HG02588 (cell line): ENCODE measurements at regions not wholly inside any gene's neighbourhood (a gene's known extent, or its start where the extent isn't known, plus 50 kb on each side); places are given as distances from the start of the nearest gene placed in this dataset.

Experiments
- ATAC-seq: cut with Tn5 transposase; IDR thresholded peaks from one replicate; pipeline ENCODE4 v1.9.1; 2021; ENCODE audit warnings: mild to moderate bottlenecking, moderate library complexity; ENCODE audit not compliant: unreplicated experiment

DNA sequence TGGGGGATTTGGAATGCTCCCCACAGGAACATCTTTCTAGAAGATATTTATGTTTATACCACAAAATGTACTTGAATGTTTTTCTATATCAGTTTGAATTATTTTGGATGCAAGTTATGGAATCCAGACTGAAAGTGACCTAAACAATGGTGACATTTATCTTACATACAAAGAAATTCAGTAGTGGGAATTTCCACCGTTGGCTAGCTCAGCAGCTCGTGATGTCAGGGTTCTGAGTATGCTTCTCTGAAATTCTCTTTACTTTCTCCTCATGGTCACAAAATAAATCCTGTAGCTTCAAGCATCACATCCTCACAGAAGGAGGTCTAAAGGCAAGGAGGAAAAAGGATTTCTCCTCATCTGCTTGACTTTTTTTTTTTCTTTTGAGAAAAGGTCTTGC lies 105.3 kb downstream of the AKAIN1 start:
- ATAC-seq: no peak

DNA sequence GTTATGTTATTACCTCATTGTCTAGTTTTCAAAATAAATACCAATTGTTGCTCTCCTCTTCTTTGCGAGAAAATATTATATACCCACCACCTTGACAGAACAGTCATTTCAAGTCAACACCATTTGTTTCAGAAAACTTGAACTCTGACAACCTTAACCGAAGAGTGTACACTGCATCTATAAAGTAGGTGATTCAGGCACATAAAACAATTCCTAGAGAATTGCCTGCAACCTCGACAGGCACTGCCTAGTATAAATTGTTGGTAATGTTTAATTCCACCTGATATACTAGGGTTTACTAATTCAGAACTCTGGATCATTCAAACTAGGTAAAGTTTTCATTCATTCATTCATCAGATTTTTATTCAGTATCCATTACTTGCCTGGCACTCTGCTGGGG lies 121.8 kb downstream of the AKAIN1 start:
- no peak for ATAC-seq

DNA sequence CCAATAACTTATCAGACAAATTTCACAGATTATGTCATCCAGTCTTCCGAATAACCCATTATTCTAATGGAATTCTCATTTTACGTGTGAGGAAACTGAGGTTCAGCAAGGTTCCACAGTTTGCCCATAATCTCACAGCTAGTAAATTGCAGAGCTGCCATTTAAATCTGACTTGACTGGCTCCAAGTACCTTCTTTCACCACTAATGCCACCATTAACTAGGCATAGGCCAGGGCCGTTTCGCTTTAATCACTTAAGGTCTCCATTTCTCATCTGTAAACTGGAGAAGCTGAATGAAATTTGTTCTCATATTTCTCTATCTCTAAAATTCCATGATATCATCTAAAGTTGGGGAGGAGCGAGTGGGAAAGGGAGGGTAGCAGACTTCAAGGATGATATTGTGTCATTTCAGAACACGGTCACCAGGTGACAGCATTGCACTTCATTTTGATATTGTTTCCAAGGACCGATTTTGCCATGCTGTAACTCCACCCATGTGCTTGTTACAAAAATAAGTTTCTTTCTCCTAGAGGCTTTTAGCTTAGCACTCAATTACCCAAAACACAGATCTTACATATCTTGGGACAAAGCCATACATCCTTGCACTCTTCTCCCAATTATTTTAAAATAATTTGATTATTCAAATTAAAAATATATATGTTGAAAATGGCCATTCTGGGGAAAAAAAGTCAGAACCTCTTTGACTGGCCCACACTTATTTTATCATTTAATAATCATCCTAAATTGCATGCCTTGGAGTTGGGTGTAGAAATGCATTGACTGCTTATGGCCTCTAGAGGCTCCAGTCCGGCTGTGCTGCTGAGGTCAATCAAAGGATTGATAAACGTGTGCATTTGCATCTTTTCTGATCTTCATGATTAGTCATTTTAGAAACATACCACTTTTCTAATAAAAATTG lies 123.8 kb downstream of the AKAIN1 start:
- no peak for ATAC-seq

DNA sequence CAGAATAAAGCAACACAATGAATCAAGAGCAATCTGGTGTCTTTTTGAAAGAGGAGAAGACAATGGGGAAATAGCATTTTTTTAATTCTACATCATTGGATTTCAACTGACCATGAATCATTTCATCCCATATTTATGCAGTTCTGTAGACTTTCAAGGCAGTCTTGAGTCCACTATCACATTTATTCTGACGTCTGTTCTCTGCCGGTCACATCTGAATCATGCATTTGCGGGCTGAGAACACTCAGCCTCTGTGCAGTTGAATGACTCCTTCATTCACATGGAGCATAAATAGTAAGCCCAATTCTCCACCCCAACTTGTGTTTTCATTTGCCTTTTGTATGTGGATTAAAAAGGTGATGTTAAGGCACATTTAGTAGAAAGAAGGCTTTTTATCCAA lies 128.2 kb downstream of the AKAIN1 start:
- ATAC-seq: no peak

DNA sequence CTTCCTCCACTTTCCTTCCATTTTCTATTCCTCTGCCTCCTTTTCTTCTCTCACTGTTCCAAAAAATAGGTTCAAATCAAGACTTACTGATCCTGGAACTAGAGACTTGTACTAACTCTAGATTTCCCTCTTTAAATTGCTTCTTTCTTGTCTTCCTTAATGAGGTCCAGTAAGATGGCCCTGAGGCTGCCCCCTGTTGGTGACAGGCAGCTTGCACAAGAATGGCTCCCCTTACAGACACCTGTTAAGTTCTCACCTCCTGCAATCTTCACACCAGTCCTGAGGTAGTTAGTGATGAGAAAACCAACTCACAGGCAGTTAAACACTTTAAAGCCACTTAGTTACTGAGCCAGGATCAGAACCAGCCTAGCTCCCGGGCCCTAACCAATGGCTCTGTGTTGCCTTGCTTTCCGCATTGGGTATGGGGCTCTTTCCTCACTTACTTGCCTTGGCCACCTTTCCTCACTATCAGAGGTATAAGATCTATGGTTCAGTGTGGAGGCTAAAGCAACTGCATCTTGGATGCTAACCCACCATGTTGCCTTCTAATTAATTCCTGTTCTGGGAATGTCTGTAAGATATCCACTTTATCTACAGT lies 130.6 kb downstream of the AKAIN1 start:
- ATAC-seq: no peak

DNA sequence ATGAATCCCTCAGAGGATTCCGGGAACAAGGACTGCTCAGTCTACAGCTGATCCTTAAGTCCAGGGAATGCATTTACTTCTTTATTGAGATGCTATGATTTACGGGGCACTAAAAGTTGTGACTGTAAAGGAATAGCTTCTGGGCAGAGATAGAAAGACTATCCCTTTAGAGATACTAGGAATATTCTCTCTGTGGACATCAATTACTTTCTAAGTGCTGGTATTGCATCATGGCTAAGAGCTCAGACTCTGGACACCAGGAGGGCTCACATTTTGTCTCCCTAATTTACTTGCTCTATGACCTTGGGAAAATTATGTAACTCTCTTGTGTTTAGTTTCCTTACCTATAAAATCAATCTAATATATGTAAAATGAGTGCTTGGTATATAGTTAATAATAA lies 131.4 kb downstream of the AKAIN1 start:
- no peak for ATAC-seq

DNA sequence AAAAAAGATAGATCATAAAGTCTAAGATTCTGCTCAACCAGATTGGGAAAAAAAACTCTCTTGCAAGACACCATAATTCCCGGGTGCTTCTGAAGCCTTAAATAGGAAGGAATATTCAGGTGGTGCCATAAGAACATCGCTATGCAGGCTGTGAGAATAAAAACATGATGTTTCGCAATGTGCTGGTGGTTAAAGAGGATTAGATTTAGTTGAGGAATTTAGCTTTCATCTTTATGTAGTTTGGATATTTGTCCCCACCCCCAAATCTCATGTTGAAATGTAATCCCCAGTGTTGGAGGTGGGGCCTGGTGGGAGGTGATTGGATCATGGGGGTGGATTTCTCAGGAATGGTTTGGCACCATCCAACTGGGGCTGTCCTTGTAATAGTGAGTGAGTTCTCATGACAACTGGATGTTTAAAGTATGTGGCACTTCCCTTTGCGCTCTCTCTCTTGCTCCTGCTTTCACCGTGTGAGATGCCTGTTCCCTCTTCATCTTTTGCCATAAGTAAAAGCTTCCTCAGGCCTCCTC lies 132.2 kb downstream of the AKAIN1 start:
- no peak for ATAC-seq

DNA sequence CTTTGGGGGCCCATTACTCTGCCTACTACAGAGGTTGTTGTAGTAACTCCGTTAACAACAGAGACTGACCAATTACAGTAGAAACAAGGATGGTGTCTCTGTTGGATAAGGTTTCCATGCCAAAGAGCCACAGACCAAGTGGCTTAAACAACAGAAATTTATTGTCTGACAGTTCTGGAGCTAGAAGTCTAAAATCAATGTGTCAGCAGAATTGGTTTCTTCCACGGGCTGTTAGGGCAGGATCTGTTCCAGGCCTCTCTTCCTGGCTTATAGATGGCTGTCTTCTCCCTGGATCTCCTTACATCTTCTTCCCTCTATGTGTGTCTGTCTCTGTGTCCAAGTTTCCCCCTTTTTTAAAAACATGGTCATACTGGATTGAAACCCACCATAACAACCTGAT lies 135.3 kb downstream of the AKAIN1 start:
- no peak for ATAC-seq

DNA sequence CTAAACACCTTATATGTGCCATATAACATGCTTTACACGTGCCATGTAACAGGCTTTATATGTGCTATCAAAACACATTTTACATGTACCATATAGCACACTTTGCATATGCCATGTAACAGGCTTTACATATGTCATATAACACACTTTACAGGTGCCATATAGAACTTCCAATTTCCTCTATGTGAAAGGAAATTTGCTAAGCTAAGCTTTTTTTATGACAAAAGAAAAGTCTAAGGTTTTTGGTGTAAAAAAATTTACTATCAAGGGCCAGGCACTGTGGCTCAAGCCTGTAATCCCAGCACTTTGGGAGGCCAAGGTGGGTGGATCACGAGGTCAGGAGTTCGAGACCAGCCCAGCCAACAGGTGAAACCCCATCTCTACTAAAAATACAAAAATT lies 136.5 kb downstream of the AKAIN1 start:
- ATAC-seq: no peak

DNA sequence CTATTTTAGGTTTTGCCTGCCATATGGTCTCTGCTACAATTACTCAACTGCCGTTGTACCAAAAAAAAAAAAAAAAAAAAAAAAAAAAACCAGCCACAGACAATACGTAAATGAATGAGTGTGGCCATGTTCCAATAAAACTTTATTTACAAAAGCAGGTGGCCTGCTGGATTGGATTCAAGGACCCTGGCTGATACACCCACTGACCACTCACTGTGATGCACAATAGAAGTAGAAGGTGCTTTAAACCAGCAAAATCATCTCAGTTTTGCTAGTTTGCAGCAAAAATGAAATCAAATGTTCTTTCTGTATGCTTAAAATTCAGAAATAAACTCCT lies 137.4 kb downstream of the AKAIN1 start:
- no peak for ATAC-seq

DNA sequence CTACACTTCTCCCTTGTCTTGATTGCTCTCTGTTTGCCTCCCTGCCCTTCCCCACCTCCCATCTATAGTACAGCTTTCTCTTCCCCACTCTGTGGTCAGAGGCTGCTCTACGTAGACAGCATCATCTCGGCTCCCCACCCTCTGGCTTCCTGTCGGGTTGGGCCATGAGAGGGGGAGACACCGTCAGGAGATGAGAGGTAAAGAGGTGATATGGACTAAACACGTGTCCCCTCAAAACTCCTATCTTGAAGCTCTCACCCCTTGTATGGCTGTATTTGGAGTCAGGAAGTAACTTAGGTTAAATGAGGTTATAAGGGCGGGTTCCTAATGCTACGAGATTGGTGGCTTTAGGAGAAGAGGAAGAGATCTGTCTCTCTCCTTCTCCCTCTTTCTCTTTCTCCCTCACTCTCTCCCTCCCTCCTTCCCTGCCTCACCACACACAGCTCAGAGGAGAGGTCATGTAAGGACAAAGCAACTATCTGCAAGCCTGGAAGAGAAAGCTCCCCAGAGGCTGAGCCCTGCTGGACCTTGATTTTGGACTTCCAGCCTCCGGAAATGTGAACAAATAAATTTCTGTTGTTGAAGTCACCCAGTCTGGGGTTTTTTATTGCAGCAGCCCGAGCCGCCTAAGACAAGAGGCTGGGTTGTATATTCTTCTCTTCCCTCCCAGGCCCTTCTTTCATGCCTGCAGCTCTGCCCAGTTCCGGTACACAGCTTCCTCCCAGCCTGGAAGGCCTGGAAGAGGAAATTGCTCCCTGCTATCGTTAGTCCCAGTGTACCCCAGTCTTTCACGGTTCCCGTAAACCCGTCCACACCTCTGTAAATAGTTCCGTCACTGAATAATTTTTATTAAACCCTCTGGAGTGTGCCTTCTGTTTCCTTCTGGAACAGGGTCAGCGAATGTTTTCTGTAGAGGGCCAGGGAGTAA lies 138.0 kb downstream of the AKAIN1 start:
- ATAC-seq: no peak

DNA sequence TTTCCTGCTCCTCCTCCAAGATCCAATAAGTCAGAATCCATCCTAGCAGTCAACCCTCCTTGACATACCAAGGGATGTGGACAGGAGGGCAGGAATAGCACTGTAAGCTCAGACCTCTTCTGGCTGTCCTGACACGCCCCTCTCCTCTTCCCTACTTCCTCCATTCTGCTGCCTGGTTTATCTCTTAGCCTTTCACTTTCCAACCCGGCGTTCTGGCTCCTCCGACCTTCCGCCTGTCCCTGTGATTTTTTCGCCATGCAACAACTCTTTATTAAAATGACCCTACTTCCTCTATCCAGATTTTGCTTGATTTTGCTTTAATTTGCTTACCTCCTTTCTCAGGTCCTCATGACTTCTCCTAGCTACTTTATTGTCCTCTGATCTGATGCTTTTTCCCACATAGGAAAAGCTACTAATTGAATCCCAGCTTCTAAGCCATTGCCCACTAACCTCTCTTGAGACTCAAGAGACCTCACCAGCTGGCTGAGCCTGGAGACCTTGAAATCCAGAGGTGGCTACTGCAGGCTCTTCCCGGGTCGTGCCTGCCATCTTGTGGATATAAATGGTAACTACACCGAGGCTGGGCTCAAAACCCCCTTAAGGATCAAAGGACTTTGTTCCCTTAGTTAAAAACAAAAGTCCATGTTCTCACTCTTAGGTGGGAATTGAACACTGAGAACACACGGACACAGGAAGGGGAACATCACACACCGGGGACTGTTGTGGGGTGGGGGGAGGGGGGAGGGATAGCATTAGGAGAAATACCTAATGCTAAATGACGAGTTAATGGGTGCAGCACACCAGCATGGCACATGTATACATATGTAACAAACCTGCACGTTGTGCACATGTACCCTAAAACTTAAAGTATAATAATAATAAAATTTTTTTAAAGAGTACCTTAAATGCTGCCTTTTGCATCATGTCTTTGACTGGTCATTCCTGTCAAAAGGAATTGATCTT lies 139.4 kb downstream of the AKAIN1 start:
- ATAC-seq: peak; percentile 83

DNA sequence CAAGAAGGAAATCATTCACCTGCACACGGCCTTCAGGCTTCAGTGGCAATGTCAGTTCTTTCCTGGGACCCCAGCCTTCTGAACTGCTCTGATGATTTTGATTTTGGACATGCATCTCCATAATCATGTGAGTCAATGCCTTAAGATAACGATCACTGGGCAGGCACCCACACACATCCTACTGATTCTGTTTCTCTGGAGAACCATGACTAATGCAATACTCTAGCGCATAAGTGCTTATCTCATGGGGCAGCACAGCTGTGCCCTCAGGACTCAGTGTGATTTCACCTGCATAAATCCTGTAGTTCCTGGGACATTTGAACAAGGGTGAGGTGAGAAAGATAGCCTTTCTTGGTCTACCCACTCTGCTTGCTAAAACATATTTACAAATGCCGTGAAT lies 144.6 kb downstream of the AKAIN1 start:
- ATAC-seq: no peak

DNA sequence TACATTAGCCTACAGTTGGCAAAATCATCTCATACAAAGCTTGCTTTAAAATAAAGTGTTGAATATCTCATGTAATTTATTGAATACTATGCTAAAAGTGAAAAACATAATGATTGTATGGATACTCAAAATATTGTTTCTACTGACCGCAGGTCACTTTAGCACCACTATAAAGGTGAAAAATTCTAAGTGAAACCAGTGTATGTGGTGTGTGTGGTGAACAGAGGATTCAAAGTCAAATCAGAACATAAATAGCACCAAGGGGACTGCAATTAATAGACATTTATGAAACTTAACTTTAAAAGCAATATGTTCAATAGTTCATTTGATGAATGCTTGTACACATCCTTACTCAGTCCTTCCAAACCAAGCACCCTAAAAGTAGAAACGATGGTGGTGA lies 145.8 kb downstream of the AKAIN1 start:
- no peak for ATAC-seq

DNA sequence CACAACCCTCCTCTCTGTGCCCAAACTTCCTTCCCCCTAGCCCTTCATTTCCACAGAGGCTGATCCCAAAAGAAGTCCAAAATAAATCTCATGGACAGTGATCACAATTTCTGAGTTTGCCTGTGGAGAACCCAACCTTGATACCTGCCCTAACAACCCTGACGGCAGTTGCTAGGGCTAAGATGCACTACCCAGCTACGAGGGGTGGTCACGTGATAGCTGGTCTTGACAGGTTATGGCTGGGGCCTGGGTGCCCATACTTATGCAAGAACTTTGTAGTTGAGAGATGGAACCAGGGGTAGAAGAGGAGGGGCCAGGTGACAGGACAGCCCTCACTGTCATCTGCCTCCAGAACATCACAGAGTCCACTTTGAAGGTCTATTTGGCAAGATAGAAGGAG lies 147.9 kb downstream of the AKAIN1 start:
- ATAC-seq: no peak

DNA sequence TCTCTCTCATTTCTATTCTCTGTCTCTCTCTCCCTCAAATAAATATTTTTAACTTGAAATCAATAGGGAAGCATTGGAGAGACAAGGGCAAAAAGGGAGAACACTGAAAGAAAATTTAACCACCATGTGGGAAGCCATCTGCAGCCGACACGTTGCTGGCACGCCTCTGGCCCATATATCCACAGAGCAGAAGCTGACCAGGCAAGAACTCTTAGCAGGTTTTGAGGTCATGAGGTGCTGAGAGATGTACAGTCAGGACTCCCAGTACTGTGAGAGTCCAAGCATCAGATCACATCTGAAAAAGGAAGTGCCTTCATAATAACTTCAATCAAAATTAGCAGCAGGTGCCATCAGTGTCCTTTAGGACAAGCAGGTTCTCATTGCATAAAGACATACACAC lies 156.6 kb downstream of the AKAIN1 start:
- no peak for ATAC-seq

DNA sequence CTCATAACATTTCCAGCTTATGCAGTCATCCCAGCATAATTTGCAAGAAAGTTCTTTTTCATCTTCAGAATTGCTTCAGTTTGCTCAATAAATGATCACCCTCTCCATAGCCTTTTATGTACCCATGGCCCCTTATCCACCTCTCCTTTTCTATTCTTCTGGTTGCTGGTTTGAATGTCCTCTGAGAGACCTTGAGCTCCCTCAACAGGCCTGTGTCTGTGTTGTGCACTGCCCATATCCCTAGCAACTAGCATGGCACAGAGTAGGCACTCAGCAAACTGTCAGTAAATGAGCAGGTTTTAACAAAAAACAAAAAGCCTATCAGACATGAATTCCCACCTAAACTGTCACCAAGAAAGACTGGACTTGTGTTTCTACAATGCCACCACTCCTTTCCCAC lies 160.5 kb downstream of the AKAIN1 start:
- no peak for ATAC-seq

DNA sequence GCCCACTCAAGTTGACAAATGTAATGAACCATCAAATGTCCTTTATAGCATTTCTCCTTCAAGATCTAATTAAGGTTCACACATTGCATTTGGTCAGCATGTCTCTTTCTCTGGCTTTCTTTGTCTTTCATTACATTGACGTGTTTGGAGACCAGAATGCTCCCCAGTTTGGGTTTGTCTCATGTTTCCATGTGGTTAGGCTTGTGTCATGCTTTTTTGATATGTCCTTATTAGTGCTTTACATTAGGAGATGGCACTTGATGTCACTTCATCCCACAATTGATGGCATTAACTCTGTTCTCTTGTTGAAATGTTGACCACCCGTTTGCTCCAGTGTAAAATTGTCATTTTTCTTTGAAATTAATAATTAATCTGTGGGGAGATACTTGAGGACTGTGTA lies 165.8 kb downstream of the AKAIN1 start:
- ATAC-seq: no peak

DNA sequence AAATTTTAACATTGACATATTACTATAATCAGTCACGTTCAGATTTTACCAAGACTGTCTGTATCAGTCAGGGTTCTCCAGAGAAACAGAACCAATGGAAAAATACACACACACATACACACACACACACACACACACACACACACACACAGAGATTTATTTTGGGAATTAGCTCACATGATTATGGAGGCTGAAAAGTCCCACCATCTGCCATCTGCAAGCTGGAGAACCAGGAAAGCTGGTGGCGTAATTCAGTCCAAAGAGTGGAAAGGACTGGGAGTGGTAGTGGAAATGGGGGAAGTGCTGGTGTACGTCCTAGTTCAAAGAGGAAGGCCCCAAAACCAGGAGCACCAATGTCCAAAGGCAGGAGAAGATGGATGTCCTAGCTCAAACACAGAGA lies 166.4 kb downstream of the AKAIN1 start:
- no peak for ATAC-seq

DNA sequence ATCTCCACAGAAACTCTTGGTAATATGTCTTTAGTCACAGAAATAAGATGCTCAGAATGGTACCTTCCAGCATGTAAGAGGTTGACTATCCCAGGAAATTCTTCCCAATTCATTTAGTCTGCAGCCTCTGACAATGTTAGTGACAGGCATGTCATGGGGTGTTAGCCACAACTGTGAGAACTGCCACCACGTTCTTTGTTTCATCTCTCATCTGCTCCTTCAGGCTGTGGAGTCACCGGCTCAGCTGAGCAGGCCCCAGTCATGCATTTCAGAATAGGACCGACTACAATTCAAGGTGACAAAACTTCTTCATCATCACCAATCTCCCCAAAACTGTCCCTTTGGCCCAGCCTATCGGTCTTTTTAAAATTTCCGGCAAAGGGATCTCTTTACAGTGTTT lies 167.5 kb downstream of the AKAIN1 start:
- ATAC-seq: no peak
